H9 (cell line): ENCODE measurements at regions not wholly inside any gene's neighbourhood (a gene's known extent, or its start where the extent isn't known, plus 50 kb on each side); places are given as distances from the start of the nearest gene placed in this dataset.

Experiments
- DNase-seq: peaks from one replicate; pipeline ENCODE4 v3.0.0-alpha.2; 2017
- H2AFZ ChIP-seq: one replicate; pipeline ENCODE4 v1.6.1; 2013; ENCODE audit warnings: mild to moderate bottlenecking, low read length, control low read depth, moderate library complexity
- H2AK5ac ChIP-seq: 2 replicates; pipeline ENCODE4 v1.6.1; 2013; ENCODE audit warnings: low read length, control low read depth, mixed read lengths; ENCODE audit not compliant: insufficient read length
- H2BK120ac ChIP-seq: one replicate; pipeline ENCODE4 v1.6.1; 2013; ENCODE audit warnings: low read depth, mild to moderate bottlenecking, low read length, control low read depth, inconsistent platforms; ENCODE audit not compliant: poor library complexity, severe bottlenecking
- H2BK12ac ChIP-seq: 2 replicates; pipeline ENCODE4 v1.6.1; 2013; ENCODE audit warnings: low read length, control low read depth, mixed read lengths, low read depth; ENCODE audit not compliant: insufficient read length
- H2BK15ac ChIP-seq: 2 replicates; pipeline ENCODE4 v1.6.1; 2013; ENCODE audit warnings: low read depth, low read length, control low read depth
- H2BK20ac ChIP-seq: one replicate; pipeline ENCODE4 v1.6.1; 2013; ENCODE audit warnings: low read depth, mild to moderate bottlenecking, low read length, control low read depth, inconsistent platforms; ENCODE audit not compliant: poor library complexity, severe bottlenecking
- H2BK5ac ChIP-seq: 2 replicates; pipeline ENCODE4 v1.6.1; 2013; ENCODE audit warnings: low read length, control low read depth, mixed read lengths; ENCODE audit not compliant: insufficient read length
- H3K14ac ChIP-seq: 2 replicates; pipeline ENCODE4 v1.6.1; 2013; ENCODE audit warnings: low read length, control low read depth; ENCODE audit not compliant: insufficient read depth
- H3K18ac ChIP-seq: 2 replicates; pipeline ENCODE4 v1.6.1; 2013; ENCODE audit warnings: low read depth, mild to moderate bottlenecking, mixed read lengths, low read length, control low read depth; ENCODE audit not compliant: insufficient read length
- H3K23ac ChIP-seq: 2 replicates; pipeline ENCODE4 v1.6.1; 2013; ENCODE audit warnings: low read length, control low read depth, mixed read lengths, low read depth; ENCODE audit not compliant: insufficient read length
- H3K23me2 ChIP-seq: 2 replicates; pipeline ENCODE4 v1.6.1; 2013; ENCODE audit warnings: low read depth, mild to moderate bottlenecking, mixed read lengths, low read length, control low read depth; ENCODE audit not compliant: insufficient read length, poor library complexity, severe bottlenecking
- H3K27ac ChIP-seq: 2 replicates; pipeline ENCODE4 v1.5.1; 2013; ENCODE audit warnings: low read length, control low read depth, mixed read lengths, low read depth; ENCODE audit not compliant: insufficient read length
- H3K27me3 ChIP-seq: 2 replicates; pipeline ENCODE4 v1.6.1; 2013; ENCODE audit warnings: low read length, control low read depth, inconsistent platforms; ENCODE audit not compliant: insufficient read depth
- H3K4ac ChIP-seq: 2 replicates; pipeline ENCODE4 v1.6.1; 2013; ENCODE audit warnings: low read depth, mild to moderate bottlenecking, control low read depth, inconsistent platforms, low read length, moderate library complexity
- H3K4me1 ChIP-seq: 2 replicates; pipeline ENCODE4 v1.6.1; 2013; ENCODE audit warnings: low read length, control low read depth, inconsistent platforms; ENCODE audit not compliant: insufficient read depth
- H3K4me2 ChIP-seq: 2 replicates; pipeline ENCODE4 v1.6.1; 2013; ENCODE audit warnings: low read length, control low read depth, mixed read lengths; ENCODE audit not compliant: insufficient read length, insufficient read depth
- H3K56ac ChIP-seq: 2 replicates; pipeline ENCODE4 v1.6.1; 2013; ENCODE audit warnings: low read depth, mild to moderate bottlenecking, mixed read lengths, low read length, control low read depth; ENCODE audit not compliant: insufficient read length
- H3K79me1 ChIP-seq: 2 replicates; pipeline ENCODE4 v1.6.1; 2013; ENCODE audit warnings: low read depth, mild to moderate bottlenecking, moderate library complexity, low read length, control low read depth, inconsistent platforms; ENCODE audit not compliant: insufficient read depth, poor library complexity, severe bottlenecking
- H3K79me2 ChIP-seq: 2 replicates; pipeline ENCODE4 v1.6.1; 2013; ENCODE audit warnings: low read length, control low read depth, inconsistent platforms; ENCODE audit not compliant: insufficient read depth
- H3K9ac ChIP-seq: 2 replicates; pipeline ENCODE4 v1.6.1; 2013; ENCODE audit warnings: low read length, control low read depth, mixed read lengths; ENCODE audit not compliant: insufficient read length; ENCODE audit errors: extremely low read depth
- H3K9me3 ChIP-seq: one replicate; pipeline ENCODE4 v1.6.1; 2013; ENCODE audit warnings: low read depth, low read length, inconsistent platforms; ENCODE audit not compliant: control insufficient read depth
- H3T11ph ChIP-seq: one replicate; pipeline ENCODE4 v1.6.1; 2013; ENCODE audit warnings: mild to moderate bottlenecking, low read length, control low read depth, inconsistent platforms
- H4K20me1 ChIP-seq: one replicate; pipeline ENCODE4 v1.6.1; 2013; ENCODE audit not compliant: control insufficient read depth, insufficient read length, insufficient read depth
- H4K5ac ChIP-seq: 2 replicates; pipeline ENCODE4 v1.6.1; 2013; ENCODE audit warnings: low read depth, mild to moderate bottlenecking, mixed read lengths, low read length, control low read depth; ENCODE audit not compliant: insufficient read length
- H4K8ac ChIP-seq: replicated peaks from 2 replicates; pipeline ENCODE4 v1.6.1; 2013; ENCODE audit warnings: low read length, control low read depth, mixed read lengths, low read depth; ENCODE audit not compliant: insufficient read length
- H4K91ac ChIP-seq: 2 replicates; pipeline ENCODE4 v1.6.1; 2013; ENCODE audit warnings: low read depth, mild to moderate bottlenecking, moderate library complexity, mixed read lengths, low read length, control low read depth; ENCODE audit not compliant: insufficient read length
- H3K27ac Mint-ChIP-seq, 3 experiments: 2 replicates in 2 of 3; 3 replicates in 1 of 3; pipeline ENCODE4 v1.8.0; 2020 to 2021; ENCODE audit warnings: mixed read lengths in 3 of 3, mild to moderate bottlenecking in 1 of 3, moderate library complexity in 1 of 3
- H3K27me3 Mint-ChIP-seq: 2 replicates; pipeline ENCODE4 v1.8.0; 2021; ENCODE audit warnings: low read depth, mild to moderate bottlenecking, moderate library complexity, mixed read lengths
- H3K36me3 Mint-ChIP-seq, 3 experiments: 2 replicates in 2 of 3; 3 replicates in 1 of 3; pipeline ENCODE4 v1.8.0; 2020 to 2021; ENCODE audit warnings: low read depth in 3 of 3, mixed read lengths in 3 of 3; ENCODE audit not compliant: insufficient read depth in 1 of 3
- H3K4me1 Mint-ChIP-seq, 2 experiments: 2 replicates each; pipeline ENCODE4 v1.8.0; 2020; ENCODE audit warnings: mixed read lengths in 2 of 2
- H3K4me3 Mint-ChIP-seq, 2 experiments: 2 replicates in 1 of 2; 3 replicates in 1 of 2; pipeline ENCODE4 v1.8.0; 2020 to 2021; ENCODE audit warnings: mild to moderate bottlenecking in 2 of 2, mixed read lengths in 2 of 2, moderate library complexity in 1 of 2
- H3K9me3 Mint-ChIP-seq, 2 experiments: 2 replicates in 1 of 2; 3 replicates in 1 of 2; pipeline ENCODE4 v1.8.0; 2020; ENCODE audit warnings: mild to moderate bottlenecking in 2 of 2, mixed read lengths in 2 of 2, moderate library complexity in 1 of 2
- CTCF ChIP-seq: fragments of 200-600 bp; sonication (generic); conservative IDR thresholded peaks from 3 replicates; pipeline ENCODE4 v1.8.0; 2021; ENCODE audit warnings: antibody characterized with exemption, mild to moderate bottlenecking
- WGBS: extraction: QIAGEN DNeasy Blood & Tissue Kit; methylation state at CpG from one replicate; pipeline ENCODE4 v1.1.7; 2013; ENCODE audit warnings: missing lambda C conversion rate, low lambda C conversion rate, mixed read lengths; ENCODE audit not compliant: insufficient read length; ENCODE audit errors: extremely low coverage; 5-methylcytosine and 5-hydroxymethylcytosine counted together

GRCh38 chr2:41905597-41906337, 142.1 kb upstream of the PKDCC start:
- H3K9ac ChIP-seq: no peak overlapping the region
- no peaks in the 10 kb centered on the region for H4K20me1 ChIP-seq
- TF ChIP-seq CTCF: no peak
- no peak for DNase-seq
- no peaks in the 10 kb centered on the region for H3K4me1 ChIP-seq
- no peak overlapping the region for H3K23ac ChIP-seq
- no peaks in the 10 kb centered on the region for H3K23me2 ChIP-seq
- no peak overlapping the region for H4K91ac ChIP-seq
- Mint-ChIP-seq H3K36me3 (no peaks in the 10 kb centered on the region), H3K4me3 (no peak overlapping the region), H3K9me3 (no peaks in the 10 kb centered on the region), H3K27ac (no peak overlapping the region), H3K27me3 (no peaks in the 10 kb centered on the region; the same call in 1 of the 2 replicates), H3K4me1 (peaks cover 24 to 29% of the 10 kb centered on the region in 2 experiments)
- H2BK5ac ChIP-seq: no peak overlapping the region
- no peaks in the 10 kb centered on the region for H3K79me1 ChIP-seq
- no CpG with 5 or more reads among the region's 7 CpGs for WGBS
- H3K18ac ChIP-seq: no peak overlapping the region
- no peak overlapping the region for H3K4ac ChIP-seq
- no peak overlapping the region for H3K27ac ChIP-seq
- H3K14ac ChIP-seq: no peak overlapping the region
- H2BK20ac ChIP-seq: no peak overlapping the region
- H2BK15ac ChIP-seq: no peak overlapping the region
- no peak overlapping the region for H2BK120ac ChIP-seq
- no peak overlapping the region for H2AFZ ChIP-seq
- H3K9me3 ChIP-seq: no peaks in the 10 kb centered on the region
- no peak overlapping the region for H3K56ac ChIP-seq
- no peaks in the 10 kb centered on the region for H3K27me3 ChIP-seq
- no peak overlapping the region for H4K8ac ChIP-seq
- no peak overlapping the region for H2AK5ac ChIP-seq
- H3K79me2 ChIP-seq: no peaks in the 10 kb centered on the region
- no peak overlapping the region for H3T11ph ChIP-seq
- H2BK12ac ChIP-seq: no peak overlapping the region
- no peak overlapping the region for H4K5ac ChIP-seq
- H3K4me2 ChIP-seq: no peak overlapping the region
